A673 (cell line): ENCODE measurements at regions not wholly inside any gene's neighbourhood (a gene's known extent, or its start where the extent isn't known, plus 50 kb on each side); places are given as distances from the start of the nearest gene placed in this dataset.

Experiments used
- BruUV-seq: library from RNA; stranded (reverse); fragments of 400-500 nt; replicated peaks from 2 replicates; lab custom pipeline; 2021; lab: Mats Ljungman, UMichigan
- CTCF ChIA-PET: fragments of 300-600 bp; sonication (Branson Sonifier 250); formaldehyde crosslinking; loops from one replicate; lab custom pipeline; 2022; ENCODE audit warnings: antibody characterized with exemption; lab: Charles Lee
- POLR2A ChIA-PET: fragments of 300-600 bp; sonication (Branson Sonifier 250); formaldehyde crosslinking; loops from one replicate; lab custom pipeline; 2022; ENCODE audit warnings: antibody characterized with exemption; ENCODE audit not compliant: low non-redundant PET; lab: Charles Lee
- DNase-seq: peaks from one replicate; pipeline ENCODE4 v3.0.0-alpha.2; 2015; ENCODE audit warnings: low spot score
- H3K27ac ChIP-seq: fragments of 200-600 bp; sonication (generic); 2 replicates; pipeline ENCODE4 v1.5.1; 2016; ENCODE audit warnings: mixed run types, low read depth, mild to moderate bottlenecking, mixed read lengths, antibody characterized with exemption, low read length; ENCODE audit not compliant: poor library complexity, severe bottlenecking
- H3K27me3 ChIP-seq: fragments of 200-600 bp; sonication (generic); replicated peaks from 2 replicates; pipeline ENCODE4 v1.6.1; 2017; ENCODE audit warnings: mixed run types, low read depth, mild to moderate bottlenecking, mixed read lengths, antibody characterized with exemption, low read length; ENCODE audit not compliant: insufficient read depth, poor library complexity
- H3K36me3 ChIP-seq: fragments of 200-600 bp; sonication (generic); 2 replicates; pipeline ENCODE4 v1.6.1; 2016; ENCODE audit warnings: mixed run types, mild to moderate bottlenecking, mixed read lengths, antibody characterized with exemption, low read length; ENCODE audit not compliant: insufficient read depth, poor library complexity, severe bottlenecking
- H3K4me1 ChIP-seq: fragments of 200-600 bp; sonication (generic); 2 replicates; pipeline ENCODE4 v1.6.1; 2017; ENCODE audit warnings: mixed run types, mild to moderate bottlenecking, mixed read lengths, antibody characterized with exemption, low read length; ENCODE audit not compliant: insufficient read depth, poor library complexity, severe bottlenecking
- H3K4me3 ChIP-seq: fragments of 200-600 bp; sonication (generic); 2 replicates; pipeline ENCODE4 v1.5.1; 2016; ENCODE audit warnings: low read depth, mixed run types, mild to moderate bottlenecking, mixed read lengths, low read length; ENCODE audit not compliant: poor library complexity, severe bottlenecking
- H3K9me3 ChIP-seq: fragments of 200-600 bp; sonication (generic); 2 replicates; pipeline ENCODE4 v1.6.1; 2016; ENCODE audit warnings: mixed run types, low read depth, mild to moderate bottlenecking, mixed read lengths, antibody characterized with exemption, low read length; ENCODE audit not compliant: poor library complexity, severe bottlenecking
- EZH2 ChIP-seq: fragments of 200-600 bp; sonication (generic); IDR thresholded peaks from 2 replicates; pipeline ENCODE4 v1.6.1; 2017; ENCODE audit warnings: borderline replicate concordance, low read depth, mild to moderate bottlenecking, mixed read lengths, antibody characterized with exemption, low read length; ENCODE audit not compliant: poor library complexity, severe bottlenecking
- intact Hi-C: fragments of 100-400 bp; cut with micrococcal nuclease; formaldehyde crosslinking; loops from one replicate; pipeline ENCODE4 v1.10.0; 2022; ENCODE audit not compliant: unreplicated experiment
- TF ChIP-seq, protein P1 (sequence below): fragments of 300-800, 200-600 bp; sonication (generic); conservative IDR thresholded peaks from 2 replicates; pipeline ENCODE4 v1.5.1; 2017; ENCODE audit warnings: low read depth, mild to moderate bottlenecking, antibody characterized with exemption, low read length, moderate library complexity, mixed read lengths

DNA sequence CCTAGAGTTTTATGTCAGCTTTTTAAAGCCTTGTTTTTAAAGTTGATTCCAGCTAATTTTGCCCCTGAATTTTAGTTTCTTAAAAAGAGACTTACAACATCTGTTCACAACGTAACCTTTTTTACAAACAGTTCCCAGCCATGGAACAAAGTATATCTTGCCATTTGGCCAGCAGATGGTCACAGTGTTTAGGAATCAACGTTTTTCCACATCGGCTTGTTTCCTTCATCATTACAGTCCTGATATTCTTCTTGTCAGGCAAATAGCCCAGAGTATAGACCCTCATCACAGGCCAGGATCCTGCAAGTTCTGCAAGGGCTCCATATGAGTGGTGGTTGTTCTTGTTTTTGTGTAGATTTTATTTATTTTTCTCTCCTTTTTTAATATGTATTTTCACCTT lies 341.7 kb upstream of the HTR1E start:
- BruUV-seq: no TSS peak
- intact Hi-C loops: no loop called here

GRCh38 chr6:86586195-86586594 lies 351.1 kb upstream of the HTR1E start:
- ChIA-PET CTCF (no interaction called here), POLR2A (no interaction called here)
- no peaks in the 10 kb centered on the region for H3K36me3 ChIP-seq
- no peak for TF ChIP-seq EZH2
- TF ChIP-seq, protein P1, sequence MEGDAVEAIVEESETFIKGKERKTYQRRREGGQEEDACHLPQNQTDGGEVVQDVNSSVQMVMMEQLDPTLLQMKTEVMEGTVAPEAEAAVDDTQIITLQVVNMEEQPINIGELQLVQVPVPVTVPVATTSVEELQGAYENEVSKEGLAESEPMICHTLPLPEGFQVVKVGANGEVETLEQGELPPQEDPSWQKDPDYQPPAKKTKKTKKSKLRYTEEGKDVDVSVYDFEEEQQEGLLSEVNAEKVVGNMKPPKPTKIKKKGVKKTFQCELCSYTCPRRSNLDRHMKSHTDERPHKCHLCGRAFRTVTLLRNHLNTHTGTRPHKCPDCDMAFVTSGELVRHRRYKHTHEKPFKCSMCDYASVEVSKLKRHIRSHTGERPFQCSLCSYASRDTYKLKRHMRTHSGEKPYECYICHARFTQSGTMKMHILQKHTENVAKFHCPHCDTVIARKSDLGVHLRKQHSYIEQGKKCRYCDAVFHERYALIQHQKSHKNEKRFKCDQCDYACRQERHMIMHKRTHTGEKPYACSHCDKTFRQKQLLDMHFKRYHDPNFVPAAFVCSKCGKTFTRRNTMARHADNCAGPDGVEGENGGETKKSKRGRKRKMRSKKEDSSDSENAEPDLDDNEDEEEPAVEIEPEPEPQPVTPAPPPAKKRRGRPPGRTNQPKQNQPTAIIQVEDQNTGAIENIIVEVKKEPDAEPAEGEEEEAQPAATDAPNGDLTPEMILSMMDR: no peak
- intact Hi-C loops: no loop called here
- peaks cover 16% of the 10 kb centered on the region for H3K9me3 ChIP-seq
- DNase-seq: no peak
- BruUV-seq: no TSS peak
- no peak overlapping the region for H3K4me3 ChIP-seq
- H3K27ac ChIP-seq: no peak overlapping the region
- H3K27me3 ChIP-seq: no peaks in the 10 kb centered on the region
- no peaks in the 10 kb centered on the region for H3K4me1 ChIP-seq

More for the DNA sequence above, 341.7 kb upstream of the HTR1E start:
- Histone ChIP-seq H3K27ac (no peak overlapping the region), H3K4me1 (no peaks in the 10 kb centered on the region), H3K4me3 (no peak overlapping the region), H3K27me3 (no peaks in the 10 kb centered on the region), H3K9me3 (no peaks in the 10 kb centered on the region), H3K36me3 (no peaks in the 10 kb centered on the region)
- DNase-seq: no peak
- TF ChIP-seq EZH2: no peak
- TF ChIP-seq, protein P1: no peak
- POLR2A ChIA-PET: no interaction called here
- CTCF ChIA-PET: no interaction called here

- ChIA-PET CTCF (no interaction called here), POLR2A (no interaction called here)
- DNase-seq: no peak
- Histone ChIP-seq H3K4me1 (no peaks in the 10 kb centered on the region), H3K36me3 (no peaks in the 10 kb centered on the region), H3K27ac (no peak overlapping the region), H3K9me3 (peaks cover 25% of the 10 kb centered on the region), H3K4me3 (no peak overlapping the region), H3K27me3 (no peaks in the 10 kb centered on the region)
- TF ChIP-seq, protein P1: no peak
- no peak for TF ChIP-seq EZH2
- intact Hi-C loops: no loop called here
- no TSS peak for BruUV-seq
Measured at GRCh38 chr6:86581833-86582232, 355.5 kb upstream of the HTR1E start.
